ACC112 (cell line): ENCODE measurements at regions not wholly inside any gene's neighbourhood (a gene's known extent, or its start where the extent isn't known, plus 50 kb on each side); places are given as distances from the start of the nearest gene placed in this dataset.
"Not testable (repeated sequence)": the region's sequence is repeated elsewhere in the genome, so short reads cannot be mapped to it uniquely, and the experiment has no call there.

Source experiments
- H2AFZ ChIP-seq: fragments of 200-600 bp; sonication (generic); one replicate; pipeline ENCODE4 v1.6.0; 2017; ENCODE audit warnings: antibody characterized with exemption, low read length; ENCODE audit not compliant: unreplicated experiment
- H3K27ac ChIP-seq: fragments of 200-600 bp; sonication (generic); 2 replicates; pipeline ENCODE4 v1.5.1; 2014; ENCODE audit warnings: low read depth, mild to moderate bottlenecking, antibody characterized with exemption, low read length, moderate library complexity
- H3K27me3 ChIP-seq: fragments of 200-600 bp; sonication (generic); 2 replicates; pipeline ENCODE4 v1.6.1; 2014; ENCODE audit warnings: mild to moderate bottlenecking, antibody characterized with exemption, low read length, moderate library complexity, mixed read lengths; ENCODE audit not compliant: insufficient read depth
- H3K36me3 ChIP-seq: fragments of 200-600 bp; sonication (generic); 2 replicates; pipeline ENCODE4 v1.6.1; 2016; ENCODE audit warnings: mild to moderate bottlenecking, antibody characterized with exemption, low read length, moderate library complexity, mixed read lengths; ENCODE audit not compliant: insufficient read depth
- H3K4me1 ChIP-seq: fragments of 200-600 bp; sonication (generic); one replicate; pipeline ENCODE4 v1.6.1; 2016; ENCODE audit warnings: low read length, mixed read lengths; ENCODE audit not compliant: insufficient read depth, unreplicated experiment, control insufficient read depth
- H3K4me3 ChIP-seq: fragments of 200-600 bp; sonication (generic); 2 replicates; pipeline ENCODE4 v1.5.1; 2014; ENCODE audit warnings: mild to moderate bottlenecking, low read depth, low read length
- H3K79me2 ChIP-seq: fragments of 200-600 bp; sonication (generic); one replicate; pipeline ENCODE4 v1.6.0; 2016; ENCODE audit warnings: low read length; ENCODE audit not compliant: control insufficient read depth, unreplicated experiment, insufficient read depth

DNA sequence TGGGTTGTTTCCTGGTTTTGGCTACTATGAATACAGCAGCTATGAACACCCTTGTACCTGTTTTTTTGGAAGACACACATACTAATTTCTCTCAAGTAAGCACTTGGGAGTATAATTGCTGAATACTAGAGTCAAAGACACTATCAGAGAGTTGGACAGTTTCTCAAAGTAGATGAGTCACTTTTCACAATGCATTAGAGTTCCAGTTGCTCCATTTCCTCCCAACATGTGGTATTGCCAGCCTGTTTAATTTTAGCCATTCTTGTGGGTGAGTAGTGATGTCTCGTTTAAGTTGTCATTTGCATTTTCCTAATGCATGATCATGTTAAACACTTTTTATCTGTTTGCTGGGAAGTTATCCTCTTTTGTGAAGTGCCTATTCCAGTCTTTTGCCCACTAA, 81.6 kb upstream of the GDNF start:
- no peaks in the 10 kb centered on the region for H3K4me1 ChIP-seq
- H3K27ac ChIP-seq: no peak overlapping the region
- no peaks in the 10 kb centered on the region for H3K36me3 ChIP-seq
- no peak overlapping the region for H2AFZ ChIP-seq
- H3K79me2 ChIP-seq: no peaks in the 10 kb centered on the region
- no peak overlapping the region for H3K4me3 ChIP-seq
- peaks cover 62% of the 10 kb centered on the region for H3K27me3 ChIP-seq

DNA sequence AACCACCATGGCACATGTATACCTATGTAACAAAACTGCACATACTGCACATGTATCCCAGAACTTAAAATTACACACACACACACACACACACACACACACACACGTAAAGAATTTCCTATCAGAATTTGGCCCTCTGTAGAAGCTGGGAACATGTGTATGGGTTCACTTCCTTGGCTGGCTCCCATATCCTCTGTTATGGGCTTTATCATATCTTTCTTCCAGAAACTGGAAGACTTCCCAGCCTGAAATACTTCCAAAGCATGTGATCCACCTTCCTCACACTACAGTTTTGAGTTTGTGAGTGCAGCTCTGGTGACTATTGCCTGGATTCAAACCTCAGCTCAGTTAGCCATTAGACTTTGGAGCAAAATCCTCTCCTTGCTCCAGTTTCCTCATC, 78.6 kb upstream of the GDNF start:
- Histone ChIP-seq H3K27ac (no peak overlapping the region), H2AFZ (no peak overlapping the region), H3K36me3 (no peaks in the 10 kb centered on the region), H3K79me2 (no peaks in the 10 kb centered on the region), H3K4me1 (no peaks in the 10 kb centered on the region), H3K4me3 (no peak overlapping the region), H3K27me3 (peaks cover 65% of the 10 kb centered on the region)

DNA sequence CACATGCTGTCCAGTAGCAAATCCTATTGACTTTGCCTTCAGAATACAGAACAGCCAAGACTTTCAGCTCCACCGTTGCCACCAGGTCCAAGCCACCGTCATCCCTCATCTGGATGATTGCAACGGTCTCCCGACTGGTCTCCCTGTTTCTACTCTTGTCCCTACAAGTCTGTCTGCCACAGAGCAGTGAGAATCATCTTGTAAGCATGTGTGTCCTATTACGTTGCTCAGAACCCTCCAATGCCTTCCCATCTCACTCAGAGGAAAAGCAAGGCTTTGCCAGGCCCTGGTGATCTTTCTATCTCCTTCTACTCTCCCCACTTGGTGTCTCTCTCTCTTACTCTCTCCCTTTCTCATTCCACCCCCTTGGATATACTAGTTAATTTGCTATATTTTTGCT, 76.7 kb upstream of the GDNF start:
- H3K27ac ChIP-seq: no peak overlapping the region
- no peak overlapping the region for H3K4me3 ChIP-seq
- no peaks in the 10 kb centered on the region for H3K36me3 ChIP-seq
- H3K4me1 ChIP-seq: no peaks in the 10 kb centered on the region
- H3K27me3 ChIP-seq: peaks cover 63% of the 10 kb centered on the region
- H2AFZ ChIP-seq: no peak overlapping the region
- H3K79me2 ChIP-seq: no peaks in the 10 kb centered on the region

DNA sequence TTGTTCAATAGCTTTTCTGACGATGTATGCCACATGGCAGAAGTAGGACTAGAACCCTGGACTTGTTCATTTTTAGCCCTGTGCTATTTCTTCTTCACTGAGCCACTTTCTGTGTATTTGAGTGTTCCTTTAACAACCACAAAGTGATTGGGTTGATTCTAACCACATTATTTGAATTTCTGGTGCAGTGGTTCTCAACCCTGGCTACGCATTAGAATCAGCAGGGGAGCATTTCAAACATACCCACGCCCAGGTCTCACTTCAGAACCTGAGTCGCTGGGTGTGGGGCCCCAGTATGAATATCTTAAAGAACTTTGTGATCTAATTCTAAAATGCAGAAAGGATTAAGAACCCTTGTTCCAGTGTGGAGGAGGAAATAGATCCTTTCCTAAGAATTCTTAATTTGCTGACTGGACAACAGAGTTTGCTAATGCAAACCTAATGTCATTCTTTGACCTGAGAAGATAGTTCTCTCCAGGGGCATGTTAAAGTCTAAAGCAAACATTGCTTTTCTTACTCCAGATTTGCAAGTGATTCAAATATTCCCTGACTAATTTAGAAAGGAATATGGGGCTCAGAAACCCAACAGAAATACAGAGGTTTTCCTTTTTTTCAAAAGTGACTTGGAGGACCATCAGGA, 75.4 kb upstream of the GDNF start:
- Histone ChIP-seq H3K36me3 (no peaks in the 10 kb centered on the region), H3K4me1 (no peaks in the 10 kb centered on the region), H2AFZ (no peak overlapping the region), H3K27ac (no peak overlapping the region), H3K79me2 (no peaks in the 10 kb centered on the region), H3K4me3 (no peak overlapping the region), H3K27me3 (peaks cover 76% of the 10 kb centered on the region)

DNA sequence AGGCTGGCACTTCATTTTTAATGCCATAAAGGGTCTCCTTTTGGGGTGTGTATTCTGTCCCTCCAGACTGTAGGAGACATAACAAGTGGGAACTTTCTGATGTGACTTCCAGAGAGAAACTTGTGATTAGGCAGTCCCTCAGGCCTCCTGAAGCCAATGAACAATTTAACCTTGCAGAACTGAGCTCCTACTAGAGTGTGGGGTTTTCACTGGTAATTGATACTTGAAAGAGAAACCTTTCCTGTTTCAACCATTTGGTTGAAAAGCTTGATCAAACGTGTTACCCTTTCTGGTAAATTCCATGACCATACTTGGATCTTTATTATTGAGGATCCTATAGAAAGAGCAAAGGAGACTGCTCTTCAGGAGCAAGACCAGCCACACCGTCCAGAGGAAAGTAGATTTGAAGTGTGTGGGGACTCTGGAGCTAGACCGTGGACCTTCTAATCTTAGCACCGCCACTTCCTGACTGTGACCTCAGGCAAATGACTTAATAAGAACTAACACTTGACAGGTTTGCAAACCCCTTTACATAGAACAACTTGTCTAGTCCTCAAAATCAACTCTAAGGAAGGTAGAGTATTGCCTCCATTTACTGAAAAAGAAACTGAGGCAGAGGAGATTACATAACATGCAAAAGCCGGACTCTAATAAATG, 69.9 kb upstream of the GDNF start:
- H3K27me3 ChIP-seq: peaks cover 67% of the 10 kb centered on the region
- not testable (repeated sequence) for H2AFZ ChIP-seq, H3K36me3 ChIP-seq, H3K4me3 ChIP-seq, H3K27ac ChIP-seq, H3K79me2 ChIP-seq, H3K4me1 ChIP-seq

DNA sequence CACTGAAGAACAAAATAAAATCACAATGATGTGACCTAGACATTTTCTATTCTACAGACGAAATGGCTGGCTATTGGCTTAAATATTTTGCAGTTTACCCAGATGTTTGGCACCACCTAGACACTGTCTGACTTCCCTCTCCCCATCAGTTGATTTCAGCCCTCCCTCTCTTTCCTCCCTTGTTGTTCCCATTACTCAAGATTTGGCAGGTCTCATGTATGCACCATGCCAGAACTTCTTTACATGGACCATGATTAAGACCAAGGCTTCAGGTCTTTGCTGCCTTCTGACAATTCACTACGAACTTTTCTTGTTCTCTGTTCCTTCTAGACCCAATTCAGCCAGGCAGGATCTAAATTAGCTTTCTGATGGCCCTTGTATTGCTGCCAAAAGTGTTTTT, 66.6 kb upstream of the GDNF start:
- no peaks in the 10 kb centered on the region for H3K79me2 ChIP-seq
- peaks cover 43% of the 10 kb centered on the region for H3K27me3 ChIP-seq
- H3K4me3 ChIP-seq: no peak overlapping the region
- H3K4me1 ChIP-seq: no peaks in the 10 kb centered on the region
- no peaks in the 10 kb centered on the region for H3K36me3 ChIP-seq
- no peak overlapping the region for H3K27ac ChIP-seq
- no peak overlapping the region for H2AFZ ChIP-seq

DNA sequence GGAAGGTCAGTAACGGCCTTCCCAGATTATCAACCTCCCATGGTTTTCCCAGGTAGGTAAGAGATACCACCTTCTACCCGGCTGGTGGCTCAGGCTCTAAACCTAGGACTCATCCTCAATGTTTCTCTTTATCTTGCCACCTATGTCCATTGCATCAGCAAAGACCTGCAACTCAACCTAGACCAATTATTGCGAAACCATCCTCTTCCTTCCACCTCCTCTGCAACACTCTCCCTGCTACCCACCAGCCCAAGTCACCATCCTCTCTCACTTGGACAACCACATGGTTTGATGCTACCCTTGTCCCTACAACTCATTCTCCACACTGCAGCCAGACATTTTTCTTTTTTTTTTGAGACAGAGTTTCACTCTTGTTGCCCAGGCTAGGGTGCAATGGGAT, 65.4 kb upstream of the GDNF start:
- Histone ChIP-seq H3K79me2 (no peaks in the 10 kb centered on the region), H3K27me3 (peaks cover 32% of the 10 kb centered on the region), H3K27ac (no peak overlapping the region), H2AFZ (no peak overlapping the region), H3K36me3 (no peaks in the 10 kb centered on the region), H3K4me3 (no peak overlapping the region), H3K4me1 (no peaks in the 10 kb centered on the region)

DNA sequence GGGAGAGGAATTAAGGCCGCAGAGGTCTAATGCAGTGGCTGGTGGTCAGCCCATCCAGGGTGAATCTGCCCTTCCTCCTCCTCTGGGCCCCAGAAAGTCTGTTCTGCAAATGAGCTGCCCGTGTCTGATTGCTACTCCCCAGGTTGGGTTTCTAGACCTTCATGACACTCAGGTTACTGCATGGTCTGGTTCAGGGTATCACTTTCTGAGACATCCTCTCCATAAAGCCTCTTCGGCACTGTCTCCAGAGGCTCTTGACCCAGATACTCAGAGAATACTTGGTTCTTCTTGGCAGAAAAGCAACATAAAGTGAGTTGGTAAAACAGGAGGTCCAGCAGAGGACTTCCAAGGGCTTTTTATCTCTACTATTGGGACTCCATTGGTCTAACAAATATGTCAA, 62.5 kb upstream of the GDNF start:
- Histone ChIP-seq H3K4me1 (no peaks in the 10 kb centered on the region), H3K79me2 (no peaks in the 10 kb centered on the region), H3K27ac (no peak overlapping the region), H2AFZ (no peak overlapping the region), H3K4me3 (no peak overlapping the region), H3K27me3 (peaks cover 30% of the 10 kb centered on the region), H3K36me3 (no peaks in the 10 kb centered on the region)

DNA sequence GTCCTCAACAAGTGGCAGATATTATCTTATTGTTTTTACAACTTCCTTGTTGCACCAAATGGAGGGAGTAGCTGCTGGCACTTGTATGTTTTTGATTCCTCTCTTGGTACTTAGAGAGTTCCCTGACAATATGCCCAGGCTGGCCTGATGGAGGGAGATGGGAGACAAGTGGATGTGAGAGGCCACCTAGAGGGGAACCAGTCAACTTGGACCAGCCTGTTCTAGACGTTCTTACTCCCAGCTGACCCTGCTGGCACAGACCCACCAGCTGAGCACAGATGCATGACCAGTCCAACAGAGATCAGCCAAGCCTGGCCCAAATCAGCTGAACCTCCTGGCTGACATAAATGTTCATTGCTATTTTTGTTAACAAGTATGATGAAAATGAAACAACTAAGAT, 60.9 kb upstream of the GDNF start:
- no peak overlapping the region for H3K4me3 ChIP-seq
- H3K36me3 ChIP-seq: no peaks in the 10 kb centered on the region

DNA sequence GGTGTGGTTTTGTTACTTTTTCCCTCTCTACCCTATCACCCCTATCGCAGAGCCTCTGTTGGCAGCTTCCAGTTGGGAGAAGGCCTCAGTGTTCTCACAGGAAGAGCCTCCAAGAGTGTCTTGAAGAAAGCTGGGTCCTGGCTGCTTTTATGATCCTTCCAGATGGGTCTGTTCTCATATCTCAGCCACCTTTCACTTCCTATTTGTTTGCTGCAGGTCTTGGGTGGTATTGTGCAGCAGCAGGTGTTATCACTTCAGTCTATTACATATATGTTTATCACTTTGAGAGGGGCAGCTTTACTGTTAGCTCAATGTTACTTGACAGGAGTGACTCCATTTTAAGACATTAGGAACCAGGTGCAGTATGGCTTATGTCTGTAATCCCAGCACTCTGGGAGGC, 59.2 kb upstream of the GDNF start:
- H3K27ac ChIP-seq: no peak overlapping the region
- peaks cover 36% of the 10 kb centered on the region for H3K27me3 ChIP-seq
- no peaks in the 10 kb centered on the region for H3K79me2 ChIP-seq
- H3K4me1 ChIP-seq: no peaks in the 10 kb centered on the region
- H3K4me3 ChIP-seq: no peak overlapping the region
- no peaks in the 10 kb centered on the region for H3K36me3 ChIP-seq
- no peak overlapping the region for H2AFZ ChIP-seq

More for the DNA sequence above, 60.9 kb upstream of the GDNF start:
- no peaks in the 10 kb centered on the region for H3K4me1 ChIP-seq
- no peaks in the 10 kb centered on the region for H3K79me2 ChIP-seq
- H3K27ac ChIP-seq: no peak overlapping the region
- H2AFZ ChIP-seq: no peak overlapping the region
- peaks cover 30% of the 10 kb centered on the region for H3K27me3 ChIP-seq

DNA sequence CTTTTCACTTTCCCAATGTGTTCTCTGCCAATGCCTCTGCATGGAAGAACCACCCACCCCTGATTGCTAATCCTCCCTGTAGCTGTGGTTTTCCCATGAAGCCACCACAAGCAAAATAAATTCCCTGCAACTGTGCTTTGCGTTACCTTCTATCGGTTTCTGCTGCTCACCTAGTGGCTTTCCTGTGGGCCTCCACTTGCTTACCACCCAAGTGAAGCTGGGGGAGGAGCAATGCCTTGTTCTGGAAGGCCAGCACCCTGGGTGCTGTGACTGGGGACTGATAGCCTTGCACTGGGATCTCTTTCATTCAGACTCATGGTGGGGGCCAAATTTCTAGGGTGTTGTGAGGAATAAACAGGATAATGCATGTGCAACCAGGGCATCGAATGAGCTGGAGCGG, 56.3 kb upstream of the GDNF start:
- Histone ChIP-seq H3K27me3 (peaks cover 56% of the 10 kb centered on the region), H3K36me3 (no peaks in the 10 kb centered on the region), H3K4me1 (no peaks in the 10 kb centered on the region), H3K4me3 (no peak overlapping the region), H3K27ac (no peak overlapping the region), H3K79me2 (no peaks in the 10 kb centered on the region), H2AFZ (no peak overlapping the region)
